ENCODE measurements at regions not wholly inside any gene's neighbourhood (a gene's known extent, or its start where the extent isn't known, plus 50 kb on each side); places are given as distances from the start of the nearest gene placed in this dataset.

- TF ChIP-seq CTCF (IDR thresholded peaks at IDR 0.05), result no peak
Observed at GRCh38 chr6:21713481-21713880, 119.9 kb downstream of the SOX4 start.

GRCh38 chr6:21715180-21715579, 121.6 kb downstream of the SOX4 start:
- no peak overlapping the region for H3K27ac ChIP-seq

More at GRCh38 chr6:21713481-21713880, 119.9 kb downstream of the SOX4 start:
- Histone ChIP-seq H3K36me3 (ENCODE audit: control insufficient read depth, insufficient read depth, low read length) (no peaks in the 10 kb centered on the region), H3K9me3 (ENCODE audit: control insufficient read depth, low read length) (no peaks in the 10 kb centered on the region), H3K27ac (no peak overlapping the region), H3K27me3 (ENCODE audit: control insufficient read depth, insufficient read depth, low read length) (no peaks in the 10 kb centered on the region), H3K4me1 (no peaks in the 10 kb centered on the region), H3K79me2 (no peaks in the 10 kb centered on the region), H3K9ac (no peak overlapping the region), H3K4me3 (ENCODE audit: low read depth, low read length) (no peak overlapping the region), H2AFZ (no peak overlapping the region), H3K4me2 (ENCODE audit: low read length) (no peak overlapping the region)

GRCh38 chr6:21722510-21722909, 129.0 kb downstream of the SOX4 start:
- H3K79me2 ChIP-seq, result no peaks in the 10 kb centered on the region
- no peaks in the 10 kb centered on the region for H3K27me3 ChIP-seq (ENCODE audit: control insufficient read depth, insufficient read depth, low read length)
- H3K36me3 ChIP-seq (ENCODE audit: control insufficient read depth, insufficient read depth, low read length), result no peaks in the 10 kb centered on the region
- H3K9me3 ChIP-seq (ENCODE audit: control insufficient read depth, low read length), result no peaks in the 10 kb centered on the region
- no peak overlapping the region for H2AFZ ChIP-seq
- H3K27ac ChIP-seq, result no peak overlapping the region
- H3K4me1 ChIP-seq, result no peaks in the 10 kb centered on the region
- no peak overlapping the region for H3K9ac ChIP-seq
- no peak overlapping the region for H3K4me3 ChIP-seq (ENCODE audit: low read depth, low read length)
- TF ChIP-seq CTCF (IDR thresholded peaks at IDR 0.05), result no peak
- H3K4me2 ChIP-seq (ENCODE audit: low read length), result no peak overlapping the region

More at GRCh38 chr6:21715180-21715579, 121.6 kb downstream of the SOX4 start:
- no peaks in the 10 kb centered on the region for H3K36me3 ChIP-seq (ENCODE audit: control insufficient read depth, insufficient read depth, low read length)
- H3K4me3 ChIP-seq (ENCODE audit: low read depth, low read length), result no peak overlapping the region
- no peak overlapping the region for H2AFZ ChIP-seq
- H3K4me1 ChIP-seq, result no peaks in the 10 kb centered on the region
- H3K4me2 ChIP-seq (ENCODE audit: low read length), result no peak overlapping the region
- no peaks in the 10 kb centered on the region for H3K9me3 ChIP-seq (ENCODE audit: control insufficient read depth, low read length)
- H3K79me2 ChIP-seq, result no peaks in the 10 kb centered on the region
- H3K27me3 ChIP-seq (ENCODE audit: control insufficient read depth, insufficient read depth, low read length), result no peaks in the 10 kb centered on the region
- H3K9ac ChIP-seq, result no peak overlapping the region
- no peak for TF ChIP-seq CTCF (IDR thresholded peaks at IDR 0.05)

- Histone ChIP-seq H2AFZ (no peak overlapping the region), H3K4me1 (no peaks in the 10 kb centered on the region), H3K4me3 (ENCODE audit: low read depth, low read length) (no peak overlapping the region), H3K27ac (no peak overlapping the region), H3K36me3 (ENCODE audit: control insufficient read depth, insufficient read depth, low read length) (no peaks in the 10 kb centered on the region), H3K9me3 (ENCODE audit: control insufficient read depth, low read length) (no peaks in the 10 kb centered on the region), H3K27me3 (ENCODE audit: control insufficient read depth, insufficient read depth, low read length) (no peaks in the 10 kb centered on the region), H3K9ac (no peak overlapping the region), H3K79me2 (no peaks in the 10 kb centered on the region), H3K4me2 (ENCODE audit: low read length) (no peak overlapping the region)
- no peak for TF ChIP-seq CTCF (IDR thresholded peaks at IDR 0.05)
Observed at GRCh38 chr6:21726676-21727075, 133.1 kb downstream of the SOX4 start.

GRCh38 chr6:21728141-21728540, 134.6 kb downstream of the SOX4 start:
- H3K79me2 ChIP-seq, result no peaks in the 10 kb centered on the region
- no peak overlapping the region for H3K4me2 ChIP-seq (ENCODE audit: low read length)
- no peaks in the 10 kb centered on the region for H3K36me3 ChIP-seq (ENCODE audit: control insufficient read depth, insufficient read depth, low read length)
- no peaks in the 10 kb centered on the region for H3K4me1 ChIP-seq
- H3K4me3 ChIP-seq (ENCODE audit: low read depth, low read length), result no peak overlapping the region
- no peak overlapping the region for H3K27ac ChIP-seq
- H3K9me3 ChIP-seq (ENCODE audit: control insufficient read depth, low read length), result no peaks in the 10 kb centered on the region
- no peaks in the 10 kb centered on the region for H3K27me3 ChIP-seq (ENCODE audit: control insufficient read depth, insufficient read depth, low read length)
- no peak overlapping the region for H3K9ac ChIP-seq
- TF ChIP-seq CTCF (IDR thresholded peaks at IDR 0.05), result no peak
- no peak overlapping the region for H2AFZ ChIP-seq
